ENCODE measurements at regions not wholly inside any gene's neighbourhood (a gene's known extent, or its start where the extent isn't known, plus 50 kb on each side); places are given as distances from the start of the nearest gene placed in this dataset.

- no peak for DNase-seq (ENCODE audit: low read depth)
Observed at GRCh38 chr6:19734519-19734918, 102.7 kb upstream of the ID4 start.

- no peak for DNase-seq (ENCODE audit: low read depth)
Observed at GRCh38 chr6:19736066-19736465, 101.1 kb upstream of the ID4 start.

- no peak for DNase-seq (ENCODE audit: low read depth)
Observed at GRCh38 chr6:19738010-19738409, 99.2 kb upstream of the ID4 start.

GRCh38 chr6:19749722-19750121, 87.4 kb upstream of the ID4 start:
- DNase-seq (ENCODE audit: low read depth): no peak

GRCh38 chr6:19752746-19753145, 84.4 kb upstream of the ID4 start:
- DNase-seq (ENCODE audit: low read depth): no peak

- DNase-seq (ENCODE audit: low read depth): no peak
Observed at GRCh38 chr6:19753826-19754225, 83.3 kb upstream of the ID4 start.

- DNase-seq (ENCODE audit: low read depth): no peak
Observed at GRCh38 chr6:19754686-19755085, 82.5 kb upstream of the ID4 start.

GRCh38 chr6:19755181-19755580, 82.0 kb upstream of the ID4 start:
- no peak for DNase-seq (ENCODE audit: low read depth)

- DNase-seq (ENCODE audit: low read depth): no peak
Observed at GRCh38 chr6:19757036-19757435, 80.1 kb upstream of the ID4 start.

- DNase-seq (ENCODE audit: low read depth): no peak
Observed at GRCh38 chr6:19759117-19759880, 77.9 kb upstream of the ID4 start.

- no peak for DNase-seq (ENCODE audit: low read depth)
Observed at GRCh38 chr6:19761121-19761520, 76.0 kb upstream of the ID4 start.

- DNase-seq (ENCODE audit: low read depth): no peak
Observed at GRCh38 chr6:19771753-19772336, 65.3 kb upstream of the ID4 start.

GRCh38 chr6:19772891-19773290, 64.3 kb upstream of the ID4 start:
- DNase-seq (ENCODE audit: low read depth): no peak

- no peak for DNase-seq (ENCODE audit: low read depth)
Observed at GRCh38 chr6:19781269-19781668, 55.9 kb upstream of the ID4 start.

- no peak for DNase-seq (ENCODE audit: low read depth)
Observed at GRCh38 chr6:19782588-19782987, 54.6 kb upstream of the ID4 start.

Data from forelimb muscle (tissue), 1 donor.